Activated T-cell treated with anti-CD3 and anti-CD28 coated beads, Interleukin-2, amount 50 U/mL, for 24 hours (primary cell): ENCODE measurements at regions not wholly inside any gene's neighbourhood (a gene's known extent, or its start where the extent isn't known, plus 50 kb on each side); places are given as distances from the start of the nearest gene placed in this dataset.
"Not testable (repeated sequence)": the region's sequence is repeated elsewhere in the genome, so short reads cannot be mapped to it uniquely, and the experiment has no call there.

Experiments
- DNase-seq: peaks from one replicate; pipeline ENCODE4 v3.0.0-alpha.2; 2020
- H3K27ac Mint-ChIP-seq: 2 replicates; pipeline ENCODE4 v1.8.0; 2020; ENCODE audit warnings: mild to moderate bottlenecking, mixed read lengths
- H3K27me3 Mint-ChIP-seq: 2 replicates; pipeline ENCODE4 v1.8.0; 2020; ENCODE audit warnings: mixed read lengths
- H3K36me3 Mint-ChIP-seq: 2 replicates; pipeline ENCODE4 v1.8.0; 2020; ENCODE audit warnings: low read depth, mixed read lengths
- H3K4me1 Mint-ChIP-seq: 2 replicates; pipeline ENCODE4 v1.8.0; 2020; ENCODE audit warnings: low read depth, mixed read lengths
- H3K4me3 Mint-ChIP-seq: 2 replicates; pipeline ENCODE4 v1.8.0; 2020; ENCODE audit warnings: mild to moderate bottlenecking, moderate library complexity, mixed read lengths
- H3K9me3 Mint-ChIP-seq: 2 replicates; pipeline ENCODE4 v1.8.0; 2020; ENCODE audit warnings: mixed read lengths

DNA sequence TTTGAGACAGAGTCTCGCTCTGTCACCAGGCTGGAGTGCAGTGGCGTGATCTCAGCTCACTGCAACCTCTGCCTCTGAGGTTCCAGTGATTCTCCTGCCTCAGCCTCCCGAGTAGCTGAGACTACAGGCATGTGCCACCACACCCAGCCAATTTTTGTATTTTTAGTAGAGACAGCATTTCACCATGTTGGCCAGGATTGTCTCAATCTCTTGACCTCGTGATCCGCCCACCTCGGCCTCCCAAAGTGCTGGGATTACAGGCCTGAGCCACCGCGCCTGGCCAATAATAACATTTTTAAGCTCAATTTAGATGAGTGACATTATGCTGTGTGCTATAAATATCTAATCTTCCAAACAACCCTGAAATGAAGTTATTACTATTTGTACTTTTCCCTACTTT, 338.8 kb upstream of the VRK2 start:
- H3K27ac Mint-ChIP-seq, H3K4me1 Mint-ChIP-seq, H3K36me3 Mint-ChIP-seq, DNase-seq, H3K4me3 Mint-ChIP-seq, H3K9me3 Mint-ChIP-seq, H3K27me3 Mint-ChIP-seq: not testable (repeated sequence)

DNA sequence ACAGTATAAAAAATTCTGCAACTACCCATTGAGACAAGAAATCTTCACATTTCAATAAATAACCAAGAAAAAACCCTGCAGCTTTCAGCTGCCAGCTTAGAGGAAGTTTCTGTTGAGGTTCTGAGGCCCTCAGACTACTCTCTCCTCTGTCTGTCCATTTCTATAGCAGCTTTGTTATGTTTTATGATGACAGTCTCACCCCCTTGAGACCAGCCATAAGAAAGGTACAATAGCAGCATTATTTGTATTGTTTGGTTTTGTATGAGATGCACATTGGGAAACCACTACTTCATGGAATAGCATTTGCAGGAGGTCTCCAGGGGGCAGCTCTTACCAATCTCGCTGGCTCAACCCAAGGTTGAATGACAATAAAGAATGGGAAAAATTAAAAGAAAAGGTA, 334.6 kb upstream of the VRK2 start:
- no peaks in the 10 kb centered on the region for H3K4me1 Mint-ChIP-seq
- no peak overlapping the region for H3K4me3 Mint-ChIP-seq
- H3K27ac Mint-ChIP-seq: no peak overlapping the region
- H3K36me3 Mint-ChIP-seq: no peaks in the 10 kb centered on the region
- no peak for DNase-seq
- peaks cover 4% of the 10 kb centered on the region for H3K27me3 Mint-ChIP-seq
- H3K9me3 Mint-ChIP-seq: no peaks in the 10 kb centered on the region

DNA sequence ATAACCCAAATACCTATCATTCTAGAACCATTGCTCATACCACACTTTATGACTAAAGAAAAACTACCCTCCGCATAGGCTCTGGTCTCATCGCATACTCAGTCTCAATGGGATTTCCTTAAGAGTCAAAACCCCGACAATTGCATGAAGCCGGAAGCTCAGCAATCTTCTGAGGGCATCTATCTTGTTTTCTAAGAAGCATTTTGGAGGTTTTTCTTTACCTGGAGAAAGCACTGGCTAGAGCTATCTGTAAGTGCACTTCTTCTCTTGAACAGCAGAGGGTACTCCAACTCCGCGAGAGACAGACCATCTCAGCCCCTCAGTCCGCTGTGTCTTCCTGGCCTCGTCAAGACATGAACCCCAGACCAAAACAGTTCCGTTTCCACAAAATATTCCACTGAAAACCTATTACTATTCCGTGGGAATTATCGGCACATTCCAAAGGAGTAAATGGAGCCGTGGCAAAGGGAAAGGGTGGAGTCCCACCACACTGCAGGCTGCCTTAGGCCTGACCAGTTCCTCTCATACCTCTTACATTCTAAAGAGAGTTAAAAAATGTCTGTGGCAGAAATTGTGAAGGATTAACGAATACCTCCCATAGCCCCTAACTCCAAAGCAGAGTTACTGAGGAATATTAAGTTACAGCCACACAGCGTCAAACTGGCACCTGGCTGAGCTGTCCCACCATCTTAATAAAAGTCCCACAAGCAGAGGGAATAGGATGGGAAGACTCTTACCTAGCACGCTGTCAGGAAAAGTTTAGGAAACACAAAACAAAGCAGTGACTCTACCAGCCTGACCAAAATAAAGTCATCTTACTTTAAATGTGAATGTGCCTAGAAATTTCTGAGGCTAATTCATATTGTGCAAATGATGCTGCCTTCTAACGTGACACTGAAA, 325.6 kb upstream of the VRK2 start:
- Mint-ChIP-seq H3K4me3 (no peak overlapping the region), H3K9me3 (no peaks in the 10 kb centered on the region), H3K27me3 (peaks cover 3% of the 10 kb centered on the region), H3K4me1 (peaks cover 6% of the 10 kb centered on the region), H3K27ac (no peak overlapping the region), H3K36me3 (no peaks in the 10 kb centered on the region)
- peak; percentile 37 for DNase-seq

DNA sequence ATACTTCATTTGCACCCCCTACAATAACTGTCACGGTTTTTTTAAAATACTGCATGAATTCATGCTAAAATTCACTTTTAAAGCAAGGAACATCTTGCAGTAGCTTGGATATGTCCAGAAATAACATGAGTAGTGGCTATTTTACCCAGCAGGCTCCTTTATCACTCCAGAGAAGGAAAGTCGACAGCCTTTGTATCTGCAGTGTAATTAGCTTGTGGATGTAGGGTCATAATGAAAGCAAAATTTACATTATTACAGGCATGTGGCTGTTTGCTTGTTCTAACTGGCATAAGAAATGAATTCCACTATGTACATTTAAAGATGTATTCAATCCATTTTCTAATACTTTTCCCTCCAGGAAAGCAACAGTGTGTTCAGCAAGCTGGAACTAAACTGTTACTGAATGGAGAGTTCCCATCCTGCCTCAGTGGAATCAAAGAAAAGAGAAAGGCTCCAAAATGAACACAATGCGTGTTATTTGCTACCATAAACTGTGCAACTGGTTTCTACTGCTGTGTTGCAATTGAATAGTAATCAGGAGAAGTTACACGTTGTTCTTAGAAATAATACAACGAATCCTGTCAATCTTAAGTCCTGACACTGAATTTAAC, 321.2 kb upstream of the VRK2 start:
- Mint-ChIP-seq H3K9me3 (no peaks in the 10 kb centered on the region), H3K4me1 (peaks cover 6% of the 10 kb centered on the region), H3K36me3 (no peaks in the 10 kb centered on the region), H3K27ac (no peak overlapping the region), H3K4me3 (no peak overlapping the region), H3K27me3 (no peaks in the 10 kb centered on the region)
- no peak for DNase-seq

GRCh38 chr2:57726294-57726693, 320.3 kb upstream of the VRK2 start:
- H3K9me3 Mint-ChIP-seq: no peaks in the 10 kb centered on the region
- H3K27ac Mint-ChIP-seq: no peak overlapping the region
- no peaks in the 10 kb centered on the region for H3K36me3 Mint-ChIP-seq
- DNase-seq: no peak
- no peaks in the 10 kb centered on the region for H3K27me3 Mint-ChIP-seq
- H3K4me3 Mint-ChIP-seq: no peak overlapping the region
- H3K4me1 Mint-ChIP-seq: no peaks in the 10 kb centered on the region

DNA sequence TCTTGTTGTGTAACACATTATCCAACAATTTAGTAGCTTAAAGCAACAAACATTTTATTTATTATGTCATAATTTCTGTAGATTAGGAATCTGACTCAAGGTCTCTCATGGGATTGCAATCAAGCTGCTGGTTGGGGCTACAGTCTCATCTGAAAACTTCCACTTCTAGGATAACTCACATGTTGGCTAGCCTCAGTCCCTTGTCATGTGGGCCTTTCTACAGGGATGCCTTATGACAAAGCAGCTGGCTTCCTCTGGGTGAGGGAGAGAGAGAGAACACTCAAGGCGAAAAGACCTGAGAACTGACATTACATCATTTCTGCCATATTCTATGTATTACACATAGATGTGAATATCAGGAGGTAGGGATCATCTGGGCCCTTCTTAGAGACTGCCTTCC, 317.9 kb upstream of the VRK2 start:
- Mint-ChIP-seq H3K27ac (no peak overlapping the region), H3K27me3 (no peaks in the 10 kb centered on the region), H3K9me3 (no peaks in the 10 kb centered on the region), H3K36me3 (no peaks in the 10 kb centered on the region), H3K4me3 (no peak overlapping the region), H3K4me1 (no peaks in the 10 kb centered on the region)
- no peak for DNase-seq

GRCh38 chr2:57733956-57734355, 312.6 kb upstream of the VRK2 start:
- no peaks in the 10 kb centered on the region for H3K27me3 Mint-ChIP-seq
- H3K4me1 Mint-ChIP-seq: no peaks in the 10 kb centered on the region
- no peaks in the 10 kb centered on the region for H3K36me3 Mint-ChIP-seq
- no peak for DNase-seq
- no peak overlapping the region for H3K4me3 Mint-ChIP-seq
- peaks cover 2% of the 10 kb centered on the region for H3K9me3 Mint-ChIP-seq
- H3K27ac Mint-ChIP-seq: no peak overlapping the region

- Mint-ChIP-seq H3K9me3 (no peaks in the 10 kb centered on the region), H3K27me3 (no peaks in the 10 kb centered on the region), H3K4me3 (no peak overlapping the region), H3K4me1 (no peaks in the 10 kb centered on the region), H3K27ac (no peak overlapping the region), H3K36me3 (no peaks in the 10 kb centered on the region)
- DNase-seq: no peak
Measured at GRCh38 chr2:57740891-57741290, 305.7 kb upstream of the VRK2 start.

GRCh38 chr2:57753636-57754035, 293.0 kb upstream of the VRK2 start:
- no peak overlapping the region for H3K27ac Mint-ChIP-seq
- H3K27me3 Mint-ChIP-seq: no peaks in the 10 kb centered on the region
- no peaks in the 10 kb centered on the region for H3K36me3 Mint-ChIP-seq
- no peaks in the 10 kb centered on the region for H3K4me1 Mint-ChIP-seq
- H3K4me3 Mint-ChIP-seq: no peak overlapping the region
- DNase-seq: no peak
- H3K9me3 Mint-ChIP-seq: no peaks in the 10 kb centered on the region

DNA sequence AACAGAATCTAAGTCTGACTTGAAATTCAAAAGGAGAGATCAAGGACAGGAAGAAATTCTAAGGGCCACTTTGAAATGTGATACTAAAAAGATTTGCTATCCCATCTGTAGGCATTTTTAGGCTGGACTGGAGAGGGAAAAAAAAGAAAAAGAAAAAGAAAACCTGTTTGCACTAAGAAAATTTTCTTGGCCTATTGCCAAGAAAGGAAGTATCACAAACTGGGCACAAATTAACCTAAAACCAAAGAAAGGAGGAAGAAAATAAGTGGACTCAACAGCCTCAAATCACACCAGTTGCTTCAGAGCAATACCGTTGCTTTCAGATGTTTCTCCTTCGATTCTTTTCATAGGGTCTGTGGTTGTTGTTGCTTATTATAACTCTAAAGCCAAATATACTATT, 287.9 kb upstream of the VRK2 start:
- no peaks in the 10 kb centered on the region for H3K9me3 Mint-ChIP-seq
- no peaks in the 10 kb centered on the region for H3K36me3 Mint-ChIP-seq
- DNase-seq: no peak
- no peak overlapping the region for H3K27ac Mint-ChIP-seq
- peaks cover 16% of the 10 kb centered on the region for H3K27me3 Mint-ChIP-seq
- peaks cover 4% of the 10 kb centered on the region for H3K4me1 Mint-ChIP-seq
- no peak overlapping the region for H3K4me3 Mint-ChIP-seq

DNA sequence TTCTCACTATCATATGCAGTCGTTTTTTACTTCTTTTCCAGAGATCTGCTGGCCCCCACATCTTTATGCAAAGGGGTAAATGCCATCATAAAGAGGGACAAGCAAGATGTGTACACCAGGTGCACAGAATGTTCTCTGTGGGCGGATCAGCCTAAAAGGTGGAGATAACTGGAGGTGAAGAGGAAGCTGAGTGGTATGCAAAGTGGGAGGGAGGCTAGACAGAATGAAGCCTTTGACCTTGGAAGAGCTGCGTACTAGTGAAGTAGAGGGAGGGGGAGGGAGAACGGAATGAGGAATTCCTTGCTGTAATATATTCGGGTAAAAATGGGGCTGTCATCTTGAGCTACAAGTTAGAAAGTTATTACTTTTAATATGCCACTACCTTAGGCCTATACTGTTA, 287.5 kb upstream of the VRK2 start:
- Mint-ChIP-seq H3K4me1 (peaks cover 4% of the 10 kb centered on the region), H3K4me3 (no peak overlapping the region), H3K27me3 (peaks cover 16% of the 10 kb centered on the region), H3K9me3 (no peaks in the 10 kb centered on the region), H3K36me3 (no peaks in the 10 kb centered on the region), H3K27ac (no peak overlapping the region)
- no peak for DNase-seq

- Mint-ChIP-seq H3K27me3 (peaks cover 16% of the 10 kb centered on the region), H3K9me3 (no peaks in the 10 kb centered on the region)
Measured at GRCh38 chr2:57759822-57760300, 286.7 kb upstream of the VRK2 start.

GRCh38 chr2:57760381-57760801, 286.2 kb upstream of the VRK2 start:
- Mint-ChIP-seq H3K4me3 (no peak overlapping the region), H3K27ac (no peak overlapping the region), H3K9me3 (no peaks in the 10 kb centered on the region), H3K27me3 (peaks cover 16% of the 10 kb centered on the region), H3K4me1 (peaks cover 4% of the 10 kb centered on the region), H3K36me3 (no peaks in the 10 kb centered on the region)
- no peak for DNase-seq

More at GRCh38 chr2:57759822-57760300, 286.7 kb upstream of the VRK2 start:
- Mint-ChIP-seq H3K27ac (no peak overlapping the region), H3K36me3 (no peaks in the 10 kb centered on the region), H3K4me3 (no peak overlapping the region), H3K4me1 (peaks cover 4% of the 10 kb centered on the region)
- peak; percentile 87 for DNase-seq

DNA sequence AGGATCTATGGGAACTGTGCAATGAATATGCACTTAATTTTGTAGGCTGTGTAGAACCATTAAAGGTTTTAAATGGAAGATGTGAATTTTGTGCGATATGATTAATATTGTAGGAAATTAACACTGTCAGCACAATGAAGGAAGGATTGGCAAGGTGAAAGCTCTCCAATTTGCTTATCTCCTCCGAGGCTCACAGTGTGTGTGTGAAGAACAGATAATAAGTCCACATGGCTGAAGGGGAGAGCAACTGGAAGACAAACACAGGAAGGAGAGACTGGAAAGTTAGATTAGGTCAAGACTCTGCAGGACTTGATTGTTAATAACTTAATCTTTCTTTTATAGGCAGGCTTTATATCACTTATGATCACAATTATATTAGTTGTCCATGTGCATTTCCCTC, 269.7 kb upstream of the VRK2 start:
- no peaks in the 10 kb centered on the region for H3K4me1 Mint-ChIP-seq
- no peaks in the 10 kb centered on the region for H3K9me3 Mint-ChIP-seq
- no peak overlapping the region for H3K27ac Mint-ChIP-seq
- H3K4me3 Mint-ChIP-seq: no peak overlapping the region
- H3K36me3 Mint-ChIP-seq: no peaks in the 10 kb centered on the region
- DNase-seq: no peak
- no peaks in the 10 kb centered on the region for H3K27me3 Mint-ChIP-seq

DNA sequence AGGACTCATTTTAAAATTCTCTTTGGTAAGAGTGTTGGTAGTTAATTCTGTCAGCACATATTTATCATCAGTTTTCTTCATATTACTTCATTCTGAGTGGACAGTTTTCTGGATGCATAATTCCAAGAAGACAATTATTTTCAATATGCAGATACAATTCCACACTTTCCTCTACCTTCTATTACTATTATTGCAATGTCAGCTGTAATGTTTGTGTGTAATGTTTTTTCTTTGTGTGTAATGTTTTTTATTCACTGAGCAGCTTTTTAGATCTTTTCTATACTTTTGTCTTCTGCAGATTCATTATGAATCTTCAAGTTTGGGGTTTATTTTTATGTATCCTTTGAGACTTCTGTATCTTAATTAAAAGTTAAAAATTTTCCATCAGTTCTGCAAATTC, 264.0 kb upstream of the VRK2 start:
- Mint-ChIP-seq H3K36me3 (no peaks in the 10 kb centered on the region), H3K9me3 (no peaks in the 10 kb centered on the region), H3K4me1 (no peaks in the 10 kb centered on the region), H3K4me3 (no peak overlapping the region), H3K27ac (no peak overlapping the region), H3K27me3 (no peaks in the 10 kb centered on the region)
- DNase-seq: no peak
